Spleen (tissue), 11 donors: ENCODE measurements at regions not wholly inside any gene's neighbourhood (a gene's known extent, or its start where the extent isn't known, plus 50 kb on each side); places are given as distances from the start of the nearest gene placed in this dataset.

Source experiments
- DNase-seq: peaks from one replicate; pipeline ENCODE4 v3.0.0-alpha.2; 2020
- H3K27ac ChIP-seq, 8 donors: fragments of 200-600 bp; sonication (generic) in 7 of 8; 1 replicate in 4 of 8; 2 replicates in 4 of 8; pipeline versions ENCODE4 v1.5.0 to v1.8.0; 2016 to 2021; ENCODE audit warnings: inconsistent platforms in 4 of 8, mild to moderate bottlenecking in 4 of 8, moderate library complexity in 1 of 8
- H3K27me3 ChIP-seq, 7 donors: fragments of 200-600 bp; sonication (generic) in 6 of 7; replicated peaks in 1 of 7; 1 replicate in 4 of 7; 2 replicates in 3 of 7; pipeline versions ENCODE4 v1.5.0 to v1.8.0; 2016 to 2021; ENCODE audit warnings: inconsistent platforms in 3 of 7, mild to moderate bottlenecking in 1 of 7
- H3K36me3 ChIP-seq, 6 donors: fragments of 200-600 bp; sonication (generic) in 5 of 6; 1 replicate in 4 of 6; 2 replicates in 2 of 6; pipeline versions ENCODE4 v1.5.0 to v1.8.0; 2016 to 2021; ENCODE audit warnings: inconsistent platforms in 2 of 6
- H3K4me1 ChIP-seq, 6 donors: fragments of 200-600 bp; sonication (generic) in 5 of 6; 1 replicate in 3 of 6; 2 replicates in 3 of 6; pipeline versions ENCODE4 v1.5.0 to v1.8.0; 2016 to 2021; ENCODE audit warnings: inconsistent platforms in 3 of 6
- H3K4me3 ChIP-seq, 8 donors: fragments of 200-600 bp; sonication (generic) in 7 of 8; 1 replicate in 4 of 8; 2 replicates in 4 of 8; pipeline versions ENCODE4 v1.5.0 to v1.8.0; 2016 to 2021; ENCODE audit warnings: inconsistent platforms in 4 of 8, mild to moderate bottlenecking in 4 of 8, moderate library complexity in 2 of 8
- H3K9me3 ChIP-seq, 8 donors: fragments of 200-600 bp; sonication (generic) in 7 of 8; 1 replicate in 4 of 8; 2 replicates in 4 of 8; pipeline versions ENCODE4 v1.5.0 to v1.8.0; 2016 to 2021; ENCODE audit warnings: inconsistent platforms in 4 of 8
- POLR2A ChIP-seq, 3 donors: fragments of 450-650 bp; IDR thresholded peaks; one replicate each; pipeline ENCODE4 v1.5.1; 2017; ENCODE audit warnings: antibody characterized with exemption in 3 of 3, mild to moderate bottlenecking in 1 of 3
- POLR2AphosphoS5 ChIP-seq, 3 donors: sonication (generic); formaldehyde crosslinking; IDR thresholded peaks; one replicate each; pipeline ENCODE4 v1.5.1; 2017; ENCODE audit warnings: antibody characterized with exemption in 3 of 3
- WGBS, 5 donors: extraction: QIAGEN DNeasy Blood & Tissue Kit in 3 of 5; methylation state at CpG; one replicate each; pipeline versions ENCODE4 v1.1.5 to v1.1.7; 2013 to 2018; 5-methylcytosine and 5-hydroxymethylcytosine counted together
- intact Hi-C: fragments of 100-400 bp; cut with DNase I; formaldehyde crosslinking; loops from one replicate; pipeline ENCODE4 v1.15.0; 2023; ENCODE audit warnings: low total_unique reads
- TF ChIP-seq, protein P1 (sequence below), 11 experiments: fragments of 200-600 bp in 7 of 11; fragments of 450-650 bp in 4 of 11; sonication (generic) in 4 of 11; IDR thresholded peaks in 8 of 11; conservative IDR thresholded peaks in 3 of 11; 1 replicate in 7 of 11; 2 replicates in 4 of 11; pipeline versions ENCODE4 v1.4.0 to v1.8.0; 2016 to 2021; ENCODE audit warnings: antibody characterized with exemption in 11 of 11, inconsistent platforms in 4 of 11, mild to moderate bottlenecking in 1 of 11
- donor health status: healthy with polysubstance abuse.
- donor health status: DM: no; HTN: no; CAD: no; lungs with moderate emphysema.
- donor health status: DM: no; HTN: no; CAD: no.
- donor health status: Bipolar disorder and iron deficiency.
- donor health status: healthy.
- donor health status: DM: no; HTN: no; CAD: no.
- donor health status: DM: yes; HTN: yes; CAD: no.

DNA sequence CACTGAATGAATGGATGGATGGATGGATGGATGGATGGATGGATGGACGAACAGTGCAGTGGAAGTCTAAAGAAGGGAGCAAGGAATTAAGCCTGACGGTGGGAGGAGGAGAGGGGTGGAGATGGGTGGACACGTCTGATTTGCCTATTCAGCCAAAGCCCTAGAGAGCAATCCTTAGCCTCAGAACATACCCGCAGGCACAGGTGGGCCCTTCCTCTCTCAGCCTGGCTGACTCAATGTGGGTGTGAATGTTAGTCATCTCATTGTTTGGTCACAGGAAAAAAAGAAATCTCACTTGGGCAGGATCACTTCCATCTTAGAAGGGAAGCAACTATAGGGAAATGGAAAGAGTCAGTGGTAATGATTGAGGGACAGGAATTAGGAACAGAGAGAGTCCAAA lies 165.9 kb downstream of the PJA1 start:
- DNase-seq: no peak
- TF ChIP-seq POLR2AphosphoS5 (IDR thresholded peaks at IDR 0.05) (no peak), POLR2A (IDR thresholded peaks at IDR 0.05) (no peak)
- TF ChIP-seq, protein P1, sequence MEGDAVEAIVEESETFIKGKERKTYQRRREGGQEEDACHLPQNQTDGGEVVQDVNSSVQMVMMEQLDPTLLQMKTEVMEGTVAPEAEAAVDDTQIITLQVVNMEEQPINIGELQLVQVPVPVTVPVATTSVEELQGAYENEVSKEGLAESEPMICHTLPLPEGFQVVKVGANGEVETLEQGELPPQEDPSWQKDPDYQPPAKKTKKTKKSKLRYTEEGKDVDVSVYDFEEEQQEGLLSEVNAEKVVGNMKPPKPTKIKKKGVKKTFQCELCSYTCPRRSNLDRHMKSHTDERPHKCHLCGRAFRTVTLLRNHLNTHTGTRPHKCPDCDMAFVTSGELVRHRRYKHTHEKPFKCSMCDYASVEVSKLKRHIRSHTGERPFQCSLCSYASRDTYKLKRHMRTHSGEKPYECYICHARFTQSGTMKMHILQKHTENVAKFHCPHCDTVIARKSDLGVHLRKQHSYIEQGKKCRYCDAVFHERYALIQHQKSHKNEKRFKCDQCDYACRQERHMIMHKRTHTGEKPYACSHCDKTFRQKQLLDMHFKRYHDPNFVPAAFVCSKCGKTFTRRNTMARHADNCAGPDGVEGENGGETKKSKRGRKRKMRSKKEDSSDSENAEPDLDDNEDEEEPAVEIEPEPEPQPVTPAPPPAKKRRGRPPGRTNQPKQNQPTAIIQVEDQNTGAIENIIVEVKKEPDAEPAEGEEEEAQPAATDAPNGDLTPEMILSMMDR (IDR thresholded peaks at IDR 0.05 in 8 of 11, conservative IDR thresholded peaks at IDR 0.05 in 3 of 11): no peak
- 61 to 87% (median 76%) methylated on average over 4 of the region's 4 CpGs for WGBS, 5 donors
- H3K36me3 ChIP-seq: no peaks in the 10 kb centered on the region
- intact Hi-C loops: no loop called here
- no peaks in the 10 kb centered on the region for H3K9me3 ChIP-seq
- no peak overlapping the region for H3K4me3 ChIP-seq
- H3K27ac ChIP-seq: no peak overlapping the region
- peaks cover 0 to 32% (median 0%) of the 10 kb centered on the region in 7 donors for H3K27me3 ChIP-seq
- H3K4me1 ChIP-seq: peaks cover 0 to 17% (median 0%) of the 10 kb centered on the region in 6 donors

DNA sequence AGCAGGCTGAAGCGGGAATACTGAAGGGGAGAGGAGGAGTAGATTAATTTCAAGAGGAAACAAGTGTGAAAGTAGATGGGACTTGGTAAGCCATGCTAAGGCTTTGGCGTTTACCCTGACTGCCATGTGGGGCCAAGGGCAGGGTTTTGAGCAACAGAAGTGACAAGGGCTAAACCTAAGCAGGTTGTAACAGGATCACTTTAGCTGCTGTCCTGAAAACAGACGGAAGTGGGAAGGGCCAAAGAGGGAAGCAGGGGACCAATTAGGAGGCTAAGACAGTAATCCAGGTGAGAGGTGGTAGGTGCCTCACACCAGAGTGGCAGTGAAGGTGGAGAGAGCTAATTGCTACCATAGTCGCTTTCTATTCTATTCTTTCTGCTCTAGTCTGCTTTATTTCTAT lies 166.5 kb downstream of the PJA1 start:
- WGBS, 5 donors: 64 to 81% (median 76%) methylated on average over 4 of the region's 4 CpGs
- H3K4me1 ChIP-seq: peaks cover 0 to 17% (median 0%) of the 10 kb centered on the region in 6 donors
- H3K27me3 ChIP-seq: peaks cover 0 to 32% (median 0%) of the 10 kb centered on the region in 7 donors
- H3K27ac ChIP-seq: no peak overlapping the region
- no peak for DNase-seq
- no peaks in the 10 kb centered on the region for H3K9me3 ChIP-seq
- no peaks in the 10 kb centered on the region for H3K36me3 ChIP-seq
- TF ChIP-seq POLR2A (IDR thresholded peaks at IDR 0.05): no peak
- TF ChIP-seq, protein P1 (IDR thresholded peaks at IDR 0.05 in 8 of 11, conservative IDR thresholded peaks at IDR 0.05 in 3 of 11): no peak
- TF ChIP-seq POLR2AphosphoS5 (IDR thresholded peaks at IDR 0.05): no peak
- H3K4me3 ChIP-seq: no peak overlapping the region
- intact Hi-C loops: no loop called here

DNA sequence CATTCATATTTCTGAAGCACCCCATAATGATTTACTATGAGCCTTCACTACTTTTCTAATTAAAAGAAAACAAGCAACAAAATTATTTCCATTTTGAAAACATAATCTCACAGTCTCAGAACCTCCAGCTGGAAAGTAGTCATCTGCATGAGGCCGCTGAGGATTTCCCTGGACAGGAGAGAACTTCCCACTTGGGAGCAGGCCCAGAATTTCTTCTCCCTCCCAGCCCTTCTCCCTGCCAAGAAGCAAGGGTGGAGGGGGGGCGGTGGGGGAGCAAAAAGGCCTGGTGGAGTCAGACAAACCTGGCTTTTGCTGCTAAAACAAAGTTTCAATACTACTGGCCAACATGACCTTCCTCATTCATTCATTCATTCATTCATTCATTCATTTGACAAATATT lies 167.3 kb downstream of the PJA1 start:
- intact Hi-C loops: no loop called here
- no peak overlapping the region for H3K4me3 ChIP-seq
- no peaks in the 10 kb centered on the region for H3K9me3 ChIP-seq
- peak overlapping the region in 1 of 8 donors; percentile 18 for H3K27ac ChIP-seq
- DNase-seq: no peak
- TF ChIP-seq, protein P1 (IDR thresholded peaks at IDR 0.05 in 8 of 11, conservative IDR thresholded peaks at IDR 0.05 in 3 of 11): no peak
- TF ChIP-seq POLR2A (IDR thresholded peaks at IDR 0.05) (no peak), POLR2AphosphoS5 (IDR thresholded peaks at IDR 0.05) (no peak)
- H3K4me1 ChIP-seq: peaks cover 0 to 17% (median 0%) of the 10 kb centered on the region in 6 donors
- H3K27me3 ChIP-seq: peaks cover 0 to 32% (median 0%) of the 10 kb centered on the region in 7 donors
- no peaks in the 10 kb centered on the region for H3K36me3 ChIP-seq
- 51 to 71% (median 61%) methylated on average over 1 to 2 of the region's 2 CpGs for WGBS, 5 donors

DNA sequence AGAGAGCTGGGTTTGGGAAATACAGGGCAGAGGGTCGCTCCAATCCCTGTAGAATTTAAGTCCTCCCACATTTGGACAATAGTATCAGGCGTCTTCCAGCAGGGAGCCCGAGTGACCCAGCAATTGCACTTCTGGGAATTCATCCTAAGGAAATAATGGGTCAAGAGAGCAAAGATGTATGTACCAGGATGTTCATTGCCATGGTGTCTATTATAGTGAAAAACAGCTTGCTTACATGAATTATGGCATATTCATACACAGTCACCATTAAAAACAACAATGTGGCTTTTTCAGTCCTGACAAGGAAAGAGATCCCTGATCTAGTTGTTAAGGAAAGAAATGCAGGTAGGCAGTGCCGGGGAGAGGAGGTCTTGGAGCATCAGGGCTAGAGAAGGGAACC lies 167.7 kb downstream of the PJA1 start:
- 59 to 75% (median 65%) methylated on average over 4 of the region's 4 CpGs for WGBS, 5 donors
- TF ChIP-seq, protein P1 (IDR thresholded peaks at IDR 0.05 in 8 of 11, conservative IDR thresholded peaks at IDR 0.05 in 3 of 11): no peak
- TF ChIP-seq POLR2AphosphoS5 (IDR thresholded peaks at IDR 0.05) (no peak), POLR2A (IDR thresholded peaks at IDR 0.05) (no peak)
- Histone ChIP-seq H3K27me3 (peaks cover 0 to 32% (median 0%) of the 10 kb centered on the region in 7 donors), H3K36me3 (no peaks in the 10 kb centered on the region), H3K9me3 (no peaks in the 10 kb centered on the region), H3K27ac (peak overlapping the region in 2 of 8 donors; percentile 18 to 45), H3K4me1 (peaks cover 0 to 17% (median 0%) of the 10 kb centered on the region in 6 donors), H3K4me3 (no peak overlapping the region)
- DNase-seq: no peak
- intact Hi-C loops: no loop called here
